Neural progenitor cell (in vitro differentiated cells): ENCODE measurements at regions not wholly inside any gene's neighbourhood (a gene's known extent, or its start where the extent isn't known, plus 50 kb on each side); places are given as distances from the start of the nearest gene placed in this dataset.

Source experiments
- DNase-seq: peaks from one replicate; pipeline ENCODE4 v3.0.0-alpha.2; 2016; ENCODE audit warnings: low spot score
- H2AFZ ChIP-seq: fragments of 200-600 bp; sonication (generic); replicated peaks from 2 replicates; pipeline ENCODE4 v1.6.1; 2016; ENCODE audit warnings: antibody characterized with exemption
- H3F3A ChIP-seq: fragments of 200-600 bp; sonication (generic); 2 replicates; pipeline ENCODE4 v1.6.1; 2016; ENCODE audit warnings: antibody characterized with exemption, low read depth
- H3K27ac ChIP-seq: fragments of 200-600 bp; sonication (generic); 2 replicates; pipeline ENCODE4 v1.5.1; 2016; ENCODE audit warnings: mild to moderate bottlenecking
- H3K27me3 ChIP-seq: fragments of 200-600 bp; sonication (generic); 2 replicates; pipeline ENCODE4 v1.6.1; 2016; ENCODE audit warnings: mild to moderate bottlenecking, moderate library complexity
- H3K36me3 ChIP-seq: fragments of 200-600 bp; sonication (generic); 2 replicates; pipeline ENCODE4 v1.5.1; 2016
- H3K4me1 ChIP-seq: fragments of 200-600 bp; sonication (generic); 2 replicates; pipeline ENCODE4 v1.6.1; 2016; ENCODE audit warnings: mixed run types
- H3K4me2 ChIP-seq: fragments of 200-600 bp; sonication (generic); 2 replicates; pipeline ENCODE4 v1.6.1; 2016
- H3K4me3 ChIP-seq: fragments of 200-600 bp; sonication (generic); 2 replicates; pipeline ENCODE4 v1.5.1; 2016
- H3K79me2 ChIP-seq: fragments of 200-600 bp; sonication (generic); 2 replicates; pipeline ENCODE4 v1.6.1; 2016; ENCODE audit warnings: low read depth
- H3K9ac ChIP-seq: fragments of 200-600 bp; sonication (generic); 2 replicates; pipeline ENCODE4 v1.6.1; 2016
- H3K9me3 ChIP-seq: fragments of 200-600 bp; sonication (generic); 2 replicates; pipeline ENCODE4 v1.5.1; 2016; ENCODE audit warnings: low read depth
- H4K20me1 ChIP-seq: fragments of 200-600 bp; sonication (generic); 2 replicates; pipeline ENCODE4 v1.6.1; 2016; ENCODE audit warnings: low read depth
- H3K27ac Mint-ChIP-seq: 3 replicates; pipeline ENCODE4 v1.8.0; 2021; ENCODE audit warnings: mixed read lengths
- H3K27me3 Mint-ChIP-seq: 2 replicates; pipeline ENCODE4 v1.8.0; 2022; ENCODE audit warnings: low read depth, mild to moderate bottlenecking, inconsistent platforms, moderate library complexity, mixed read lengths; ENCODE audit not compliant: insufficient read depth
- H3K36me3 Mint-ChIP-seq: 3 replicates; pipeline ENCODE4 v1.8.0; 2021; ENCODE audit warnings: mixed read lengths
- H3K4me1 Mint-ChIP-seq: 3 replicates; pipeline ENCODE4 v1.8.0; 2021; ENCODE audit warnings: mixed read lengths
- H3K4me3 Mint-ChIP-seq: 3 replicates; pipeline ENCODE4 v1.8.0; 2021; ENCODE audit warnings: mild to moderate bottlenecking, moderate library complexity, mixed read lengths
- H3K9me3 Mint-ChIP-seq: 3 replicates; pipeline ENCODE4 v1.8.0; 2020; ENCODE audit warnings: mixed read lengths
- CTCF ChIP-seq: fragments of 200-600 bp; sonication (generic); IDR thresholded peaks from 2 replicates; pipeline ENCODE4 v1.5.1; 2017; ENCODE audit warnings: antibody characterized with exemption, mild to moderate bottlenecking
- EZH2 ChIP-seq: fragments of 200-600 bp; sonication (generic); IDR thresholded peaks from 2 replicates; pipeline ENCODE4 v1.6.1; 2017; ENCODE audit warnings: antibody characterized with exemption, mild to moderate bottlenecking, moderate library complexity
- EZH2phosphoT487 ChIP-seq: fragments of 200-600 bp; sonication (generic); IDR thresholded peaks from 2 replicates; pipeline ENCODE4 v1.6.1; 2017; ENCODE audit warnings: antibody characterized with exemption

- no peaks in the 10 kb centered on the region for H4K20me1 ChIP-seq
- no peak overlapping the region for H3K4me2 ChIP-seq
- no peaks in the 10 kb centered on the region for H3K4me1 ChIP-seq
- H3K27me3 ChIP-seq, result no peaks in the 10 kb centered on the region
- H3K79me2 ChIP-seq, result no peaks in the 10 kb centered on the region
- no peak overlapping the region for H3K27ac ChIP-seq
- Mint-ChIP-seq H3K27me3 (no peaks in the 10 kb centered on the region), H3K4me3 (no peak overlapping the region), H3K27ac (no peak overlapping the region), H3K4me1 (peaks cover 3% of the 10 kb centered on the region), H3K9me3 (peaks cover 3% of the 10 kb centered on the region), H3K36me3 (no peaks in the 10 kb centered on the region)
- no peaks in the 10 kb centered on the region for H3K36me3 ChIP-seq
- no peak for DNase-seq
- no peaks in the 10 kb centered on the region for H3F3A ChIP-seq
- no peak overlapping the region for H2AFZ ChIP-seq
- no peaks in the 10 kb centered on the region for H3K9me3 ChIP-seq
- no peak overlapping the region for H3K9ac ChIP-seq
- no peak overlapping the region for H3K4me3 ChIP-seq
- TF ChIP-seq EZH2, result no peak
- TF ChIP-seq CTCF, result no peak
- no peak for TF ChIP-seq EZH2phosphoT487
Observed at GRCh38 chr3:176078906-176079305, 1118.4 kb downstream of the TBL1XR1 start.

GRCh38 chr3:176075491-176075890, 1121.8 kb downstream of the TBL1XR1 start:
- no peak for DNase-seq
- no peak overlapping the region for H2AFZ ChIP-seq
- H3K9me3 ChIP-seq, result no peaks in the 10 kb centered on the region
- peaks cover 2% of the 10 kb centered on the region for H3K27me3 Mint-ChIP-seq
- H3K36me3 ChIP-seq, result no peaks in the 10 kb centered on the region
- no peak overlapping the region for H3K27ac Mint-ChIP-seq
- H3K4me1 ChIP-seq, result no peaks in the 10 kb centered on the region
- H3K9me3 Mint-ChIP-seq, result peaks cover 3% of the 10 kb centered on the region
- H3K36me3 Mint-ChIP-seq, result no peaks in the 10 kb centered on the region
- H3K27me3 ChIP-seq, result no peaks in the 10 kb centered on the region
- H3K4me1 Mint-ChIP-seq, result no peaks in the 10 kb centered on the region
- H3K9ac ChIP-seq, result no peak overlapping the region
- no peak for TF ChIP-seq EZH2phosphoT487
- TF ChIP-seq EZH2, result no peak
- TF ChIP-seq CTCF, result no peak
- no peaks in the 10 kb centered on the region for H3K79me2 ChIP-seq
- H3K4me3 ChIP-seq, result no peak overlapping the region
- H3K4me3 Mint-ChIP-seq, result no peak overlapping the region
- H4K20me1 ChIP-seq, result no peaks in the 10 kb centered on the region
- no peak overlapping the region for H3K27ac ChIP-seq
- H3K4me2 ChIP-seq, result no peak overlapping the region
- H3F3A ChIP-seq, result no peaks in the 10 kb centered on the region

- Mint-ChIP-seq H3K4me3 (no peak overlapping the region), H3K4me1 (no peaks in the 10 kb centered on the region), H3K36me3 (no peaks in the 10 kb centered on the region)
Observed at GRCh38 chr3:176075046-176075445, 1122.2 kb downstream of the TBL1XR1 start.

More at GRCh38 chr3:176075046-176075445, 1122.2 kb downstream of the TBL1XR1 start:
- Histone ChIP-seq H3K36me3 (no peaks in the 10 kb centered on the region), H3K79me2 (no peaks in the 10 kb centered on the region), H2AFZ (no peak overlapping the region), H3K4me2 (no peak overlapping the region), H3K9me3 (no peaks in the 10 kb centered on the region), H3K4me1 (no peaks in the 10 kb centered on the region), H3F3A (no peaks in the 10 kb centered on the region), H3K9ac (no peak overlapping the region), H3K27me3 (no peaks in the 10 kb centered on the region), H3K27ac (no peak overlapping the region), H3K4me3 (no peak overlapping the region), H4K20me1 (no peaks in the 10 kb centered on the region)
- Mint-ChIP-seq H3K27me3 (peaks cover 2% of the 10 kb centered on the region), H3K9me3 (no peaks in the 10 kb centered on the region), H3K27ac (no peak overlapping the region)
- DNase-seq, result no peak
- TF ChIP-seq EZH2phosphoT487, result no peak
- no peak for TF ChIP-seq CTCF
- no peak for TF ChIP-seq EZH2
